ENCODE measurements at regions not wholly inside any gene's neighbourhood (a gene's known extent, or its start where the extent isn't known, plus 50 kb on each side); places are given as distances from the start of the nearest gene placed in this dataset.
A peak's percentile ranks its signal among the peaks of the same experiment; 100 is the strongest.

- H3K4me3 ChIP-seq (ENCODE audit: low read depth, low read length) = no peak overlapping the region
- FAIRE-seq (no peak), DNase-seq (ENCODE audit: low read depth) (no peak)
- no peaks in the 10 kb centered on the region for H3K36me3 ChIP-seq (ENCODE audit: control insufficient read depth, insufficient read depth, low read length)
- no peaks in the 10 kb centered on the region for H3K27me3 ChIP-seq (ENCODE audit: control insufficient read depth, insufficient read depth, low read length)
- no peak for TF ChIP-seq CTCF (IDR thresholded peaks at IDR 0.05; ENCODE audit: insufficient read depth, low read length, severe bottlenecking)
Measured at GRCh38 chr7:19062216-19062615, 55.2 kb downstream of the TWIST1 start.

DNA sequence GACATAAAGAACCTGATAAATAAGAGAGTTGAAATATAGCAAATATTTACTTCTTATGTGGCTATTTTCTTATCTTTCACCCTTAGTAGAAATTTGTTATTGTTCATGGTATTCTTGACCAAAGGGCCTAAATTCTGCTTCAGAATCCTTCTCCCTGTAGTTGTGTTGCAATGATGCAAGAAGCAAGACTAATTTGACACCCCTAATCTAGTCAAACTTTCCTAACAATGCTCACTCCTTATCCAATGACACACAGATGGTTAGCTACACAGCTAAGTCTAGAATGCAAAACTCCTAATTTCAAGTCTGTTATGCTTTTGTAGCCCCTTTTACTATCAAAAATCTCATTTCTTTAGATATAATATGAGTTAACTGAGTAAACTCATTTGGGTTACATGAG, 56.1 kb downstream of the TWIST1 start:
- Histone ChIP-seq H3K36me3 (ENCODE audit: control insufficient read depth, insufficient read depth, low read length) (no peaks in the 10 kb centered on the region), H3K27me3 (ENCODE audit: control insufficient read depth, insufficient read depth, low read length) (no peaks in the 10 kb centered on the region), H3K4me3 (ENCODE audit: low read depth, low read length) (no peak overlapping the region)
- DNase-seq (ENCODE audit: low read depth) = peak; percentile 2
- no peak for TF ChIP-seq CTCF (IDR thresholded peaks at IDR 0.05; ENCODE audit: insufficient read depth, low read length, severe bottlenecking)
- FAIRE-seq = no peak

- DNase-seq (ENCODE audit: low read depth) (peak; percentile 63), FAIRE-seq (no peak)
- Histone ChIP-seq H3K36me3 (ENCODE audit: control insufficient read depth, insufficient read depth, low read length) (no peaks in the 10 kb centered on the region), H3K4me3 (ENCODE audit: low read depth, low read length) (no peak overlapping the region), H3K27me3 (ENCODE audit: control insufficient read depth, insufficient read depth, low read length) (no peaks in the 10 kb centered on the region)
- no peak for TF ChIP-seq CTCF (IDR thresholded peaks at IDR 0.05; ENCODE audit: insufficient read depth, low read length, severe bottlenecking)
Measured at GRCh38 chr7:19060761-19061259, 56.6 kb downstream of the TWIST1 start.

DNA sequence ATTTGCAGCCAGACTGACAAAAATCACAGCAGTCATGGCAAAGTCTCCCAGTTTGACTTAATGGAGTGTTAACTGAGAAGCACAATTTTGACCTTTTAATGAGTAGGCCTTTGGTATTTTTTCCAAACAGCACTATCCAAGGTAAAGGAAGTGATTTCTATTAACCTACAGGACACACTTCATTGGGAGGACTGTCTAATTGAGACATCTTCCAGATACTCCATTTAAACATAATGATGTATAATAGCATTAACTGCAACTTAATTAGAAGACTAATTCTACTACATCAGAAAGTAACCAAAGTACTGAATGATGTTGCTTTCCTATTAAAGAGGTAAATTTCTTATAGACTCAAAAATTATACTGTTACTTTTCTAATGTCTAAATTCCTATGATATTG, 61.1 kb downstream of the TWIST1 start:
- no peaks in the 10 kb centered on the region for H3K27me3 ChIP-seq (ENCODE audit: control insufficient read depth, insufficient read depth, low read length)
- no peak for DNase-seq (ENCODE audit: low read depth)
- H3K36me3 ChIP-seq (ENCODE audit: control insufficient read depth, insufficient read depth, low read length) = no peaks in the 10 kb centered on the region
- no peak for FAIRE-seq
- no peak for TF ChIP-seq CTCF (IDR thresholded peaks at IDR 0.05; ENCODE audit: insufficient read depth, low read length, severe bottlenecking)
- no peak overlapping the region for H3K4me3 ChIP-seq (ENCODE audit: low read depth, low read length)

Measured in bronchial epithelial cell (primary cell).